ENCODE measurements at regions not wholly inside any gene's neighbourhood (a gene's known extent, or its start where the extent isn't known, plus 50 kb on each side); places are given as distances from the start of the nearest gene placed in this dataset.

DNA sequence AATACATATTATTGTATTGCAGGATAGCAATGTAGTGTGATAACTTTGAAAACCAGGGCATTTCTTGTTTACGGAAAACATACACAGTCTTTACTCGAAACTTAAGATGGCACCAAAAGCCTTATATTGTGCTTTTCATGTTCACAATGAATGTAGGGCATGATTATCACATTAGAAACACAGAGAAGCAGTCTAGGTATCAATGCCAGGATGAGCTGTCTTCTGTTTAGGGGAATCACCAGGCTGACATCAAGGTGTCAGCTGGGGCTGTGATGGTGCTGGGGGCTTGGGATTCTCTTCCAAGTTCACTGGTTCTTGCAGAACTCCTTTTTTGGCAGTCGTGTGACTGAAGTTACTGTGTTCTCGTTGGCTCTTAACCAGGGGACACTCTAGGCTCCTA lies 1067.3 kb downstream of the FLRT2 start:
- H3K9me3 Mint-ChIP-seq = no peaks in the 10 kb centered on the region
- H3K4me1 Mint-ChIP-seq = no peaks in the 10 kb centered on the region
- no peak overlapping the region for H3K4me3 Mint-ChIP-seq
- DNase-seq = no peak
- no peak overlapping the region for H3K27ac Mint-ChIP-seq
- ATAC-seq = no peak
- H3K36me3 Mint-ChIP-seq (ENCODE audit: low read depth) = no peaks in the 10 kb centered on the region
- no peaks in the 10 kb centered on the region for H3K27me3 Mint-ChIP-seq

DNA sequence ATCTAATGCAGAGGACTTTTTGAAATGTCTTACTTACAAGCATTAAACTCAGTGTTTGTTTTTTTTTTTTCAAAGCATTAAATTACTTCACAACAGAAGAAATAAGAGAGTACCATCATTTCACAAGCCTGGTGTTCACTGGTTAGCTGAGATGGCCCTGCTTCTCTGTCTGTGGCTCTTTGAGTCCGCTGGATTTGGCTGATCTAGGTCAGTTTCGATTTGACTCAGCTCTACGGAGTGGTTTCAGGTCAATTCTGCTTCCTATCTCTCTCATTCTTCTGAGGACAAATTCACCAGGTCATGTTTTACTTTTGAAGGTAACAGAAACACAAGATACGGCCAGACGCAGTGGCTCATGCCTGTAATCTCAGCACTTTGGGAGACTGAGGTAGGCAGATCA lies 1066.1 kb downstream of the FLRT2 start:
- H3K4me1 Mint-ChIP-seq = no peaks in the 10 kb centered on the region
- ATAC-seq (no peak), DNase-seq (no peak)
- no peaks in the 10 kb centered on the region for H3K9me3 Mint-ChIP-seq
- no peak overlapping the region for H3K27ac Mint-ChIP-seq
- no peaks in the 10 kb centered on the region for H3K36me3 Mint-ChIP-seq (ENCODE audit: low read depth)
- H3K4me3 Mint-ChIP-seq = no peak overlapping the region
- no peaks in the 10 kb centered on the region for H3K27me3 Mint-ChIP-seq

DNA sequence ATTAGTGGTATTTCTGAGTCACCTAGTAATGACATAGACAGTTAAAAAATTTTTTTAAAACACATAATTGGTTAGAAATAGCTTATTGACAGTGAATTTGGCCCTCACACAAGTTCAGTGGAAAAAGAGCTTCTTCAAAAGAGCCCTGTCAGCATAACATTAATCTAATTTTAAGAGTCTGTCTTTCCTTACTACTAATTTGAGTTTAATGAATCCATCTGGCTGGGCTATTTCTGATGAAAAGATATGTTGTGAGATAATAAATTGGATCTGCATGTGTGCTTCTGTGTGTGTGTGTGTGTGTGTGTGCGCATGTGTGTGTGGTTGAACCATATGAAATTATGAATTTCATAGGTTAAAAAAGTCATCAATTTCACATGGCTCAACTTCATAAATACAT lies 1045.2 kb downstream of the FLRT2 start:
- Mint-ChIP-seq H3K27ac (no peak overlapping the region), H3K9me3 (peaks cover 6% of the 10 kb centered on the region), H3K36me3 (ENCODE audit: low read depth) (no peaks in the 10 kb centered on the region), H3K4me1 (no peaks in the 10 kb centered on the region), H3K27me3 (no peaks in the 10 kb centered on the region), H3K4me3 (no peak overlapping the region)
- DNase-seq = no peak
- ATAC-seq = no peak

DNA sequence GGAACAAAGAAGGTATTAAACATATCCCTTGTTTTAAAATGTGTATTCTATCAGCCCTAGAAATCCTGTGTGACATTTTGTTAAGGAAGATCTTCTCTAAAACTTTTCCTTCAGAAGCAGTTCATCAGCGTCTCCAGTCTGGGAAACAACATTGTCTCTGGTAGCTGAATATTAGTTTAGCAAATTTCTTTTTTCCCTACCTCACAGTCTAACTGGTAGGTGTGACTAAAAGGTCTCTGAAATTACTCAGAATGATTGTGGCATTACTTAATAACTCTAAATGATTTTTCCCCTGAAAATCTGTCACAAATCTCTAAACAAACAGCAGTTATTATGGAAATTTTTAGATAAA lies 1044.8 kb downstream of the FLRT2 start:
- no peaks in the 10 kb centered on the region for H3K27me3 Mint-ChIP-seq
- H3K4me1 Mint-ChIP-seq = no peaks in the 10 kb centered on the region
- no peak overlapping the region for H3K4me3 Mint-ChIP-seq
- ATAC-seq (no peak), DNase-seq (no peak)
- no peaks in the 10 kb centered on the region for H3K36me3 Mint-ChIP-seq (ENCODE audit: low read depth)
- H3K27ac Mint-ChIP-seq = no peak overlapping the region
- peaks cover 6% of the 10 kb centered on the region for H3K9me3 Mint-ChIP-seq

DNA sequence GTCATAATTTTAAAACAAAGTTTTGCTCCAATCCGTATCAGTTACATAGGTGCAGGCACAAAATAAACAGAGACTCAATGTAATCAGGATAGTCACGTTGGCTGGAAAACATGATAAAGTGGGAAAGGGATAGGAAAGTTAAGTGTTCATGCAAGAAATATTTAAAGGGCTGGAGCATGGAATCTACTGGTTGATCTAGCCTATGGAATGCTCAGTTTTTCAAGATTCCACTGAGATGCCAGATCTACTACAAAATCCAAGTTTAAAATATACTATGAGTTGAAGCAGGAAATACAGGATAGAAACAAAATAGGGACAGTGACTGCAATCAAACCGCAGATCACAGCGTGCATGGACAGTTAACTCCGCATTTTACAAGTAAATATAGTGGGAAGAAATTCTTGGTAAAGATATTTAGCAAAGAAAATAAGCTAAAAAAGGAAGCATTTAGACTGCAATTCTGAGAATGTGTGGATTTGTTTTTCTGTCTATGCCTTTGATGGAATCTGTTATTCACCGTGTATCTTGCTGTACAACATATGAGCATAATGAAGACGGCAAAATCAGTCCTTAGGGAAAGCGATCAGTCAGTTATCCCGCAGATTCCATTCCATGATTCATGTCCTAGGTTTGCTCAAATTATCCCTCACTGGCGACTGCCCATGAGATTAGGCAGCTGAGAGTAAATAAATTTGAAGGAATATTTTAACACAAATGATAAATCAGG lies 1044.3 kb downstream of the FLRT2 start:
- no peak overlapping the region for H3K27ac Mint-ChIP-seq
- H3K4me1 Mint-ChIP-seq = no peaks in the 10 kb centered on the region
- DNase-seq (no peak), ATAC-seq (no peak)
- no peaks in the 10 kb centered on the region for H3K36me3 Mint-ChIP-seq (ENCODE audit: low read depth)
- no peaks in the 10 kb centered on the region for H3K27me3 Mint-ChIP-seq
- H3K9me3 Mint-ChIP-seq = peaks cover 6% of the 10 kb centered on the region
- no peak overlapping the region for H3K4me3 Mint-ChIP-seq

DNA sequence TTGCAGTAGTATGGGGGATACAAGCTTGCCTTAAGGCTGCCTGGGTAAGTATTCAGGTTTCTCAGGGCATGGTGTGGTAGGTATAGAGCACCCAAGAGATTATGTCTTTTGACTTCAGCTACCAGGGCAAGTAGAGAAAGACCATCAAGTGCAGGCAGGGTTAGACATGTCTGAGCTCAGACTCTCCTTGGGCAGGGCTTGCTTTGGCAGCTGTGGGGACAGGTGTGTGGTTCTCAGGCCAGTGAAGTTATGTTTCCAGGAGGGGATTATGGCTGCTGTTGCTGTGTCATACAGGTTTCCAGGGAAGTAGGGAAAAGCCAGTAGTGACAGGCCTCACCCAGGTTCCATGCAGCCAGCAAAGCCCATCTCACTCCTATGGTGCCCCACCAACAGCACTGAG lies 1040.4 kb downstream of the FLRT2 start:
- Mint-ChIP-seq H3K4me3 (no peak overlapping the region), H3K4me1 (no peaks in the 10 kb centered on the region), H3K36me3 (ENCODE audit: low read depth) (no peaks in the 10 kb centered on the region), H3K27ac (no peak overlapping the region), H3K27me3 (no peaks in the 10 kb centered on the region), H3K9me3 (no peaks in the 10 kb centered on the region)
- ATAC-seq = no peak
- DNase-seq = no peak

DNA sequence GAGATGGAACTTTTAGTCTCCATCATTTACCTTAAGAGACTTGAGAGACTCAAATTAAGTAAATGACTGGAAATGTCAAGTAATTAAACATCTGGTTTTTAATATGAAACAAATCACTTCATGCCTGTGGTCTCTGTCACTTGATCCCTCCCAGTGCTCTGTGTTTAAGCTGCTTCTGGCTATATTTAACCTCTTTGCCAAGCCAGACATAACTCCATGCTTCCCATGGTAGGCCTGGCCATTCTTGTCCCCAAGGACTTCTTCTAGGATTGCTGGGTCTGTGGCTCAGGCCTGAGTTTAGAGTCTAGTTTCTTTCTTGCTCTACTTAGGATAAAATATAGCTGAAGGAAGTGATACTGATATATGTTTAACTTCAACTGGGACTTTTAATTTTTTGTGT lies 1013.6 kb downstream of the FLRT2 start:
- Mint-ChIP-seq H3K9me3 (no peaks in the 10 kb centered on the region), H3K27me3 (no peaks in the 10 kb centered on the region), H3K36me3 (ENCODE audit: low read depth) (no peaks in the 10 kb centered on the region), H3K4me3 (no peak overlapping the region), H3K27ac (no peak overlapping the region), H3K4me1 (no peaks in the 10 kb centered on the region)
- DNase-seq = no peak
- no peak for ATAC-seq

DNA sequence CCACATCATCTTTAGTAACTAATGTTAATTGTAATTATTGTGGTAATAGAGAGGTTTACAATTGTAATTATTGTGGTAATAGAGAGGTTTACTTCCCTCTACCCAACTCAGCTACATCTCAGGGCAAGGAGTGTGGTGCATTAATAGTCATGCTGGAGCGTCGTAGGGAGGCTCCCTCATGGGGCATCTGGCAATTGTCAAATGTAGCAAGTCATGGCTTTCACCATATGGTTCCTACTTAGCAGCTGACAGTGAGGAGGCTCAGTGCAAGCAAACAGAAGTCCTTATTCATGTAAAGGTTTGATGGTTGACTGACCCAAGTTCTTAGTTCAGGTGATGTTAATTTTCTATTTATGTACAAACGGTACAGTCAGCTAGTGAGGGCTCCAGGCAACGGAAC lies 1012.0 kb downstream of the FLRT2 start:
- H3K4me1 Mint-ChIP-seq = no peaks in the 10 kb centered on the region
- H3K27me3 Mint-ChIP-seq = no peaks in the 10 kb centered on the region
- DNase-seq (no peak), ATAC-seq (no peak)
- no peaks in the 10 kb centered on the region for H3K9me3 Mint-ChIP-seq
- no peak overlapping the region for H3K27ac Mint-ChIP-seq
- no peak overlapping the region for H3K4me3 Mint-ChIP-seq
- H3K36me3 Mint-ChIP-seq (ENCODE audit: low read depth) = no peaks in the 10 kb centered on the region

DNA sequence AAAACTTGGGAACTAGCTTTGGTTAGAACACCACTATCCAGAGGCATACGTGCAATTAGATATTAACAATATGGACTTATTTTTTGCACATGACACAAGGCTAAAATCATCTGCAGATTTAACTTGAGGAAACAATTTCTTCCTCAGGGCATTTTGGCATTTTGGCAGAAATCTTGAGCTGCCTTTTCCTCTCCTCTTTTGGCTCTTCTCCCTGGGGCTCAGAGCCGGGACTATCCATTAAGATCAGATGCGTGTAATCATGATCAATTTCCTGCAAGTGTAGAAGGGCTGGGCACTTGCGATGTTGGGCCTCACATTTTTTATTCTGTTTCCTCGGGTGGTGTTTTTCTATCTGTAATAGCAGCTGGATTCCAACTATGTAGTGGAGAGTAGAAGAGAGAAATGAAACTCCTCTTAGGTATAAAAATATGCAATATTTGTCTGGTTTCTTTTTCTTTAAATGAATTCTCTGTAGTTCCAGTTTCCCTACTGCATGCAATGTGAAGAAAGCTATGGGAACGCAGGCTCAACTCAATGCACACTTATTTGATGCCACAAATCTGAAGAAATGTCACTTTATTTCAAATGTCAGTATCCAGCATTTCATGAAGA lies 1010.8 kb downstream of the FLRT2 start:
- no peaks in the 10 kb centered on the region for H3K9me3 Mint-ChIP-seq
- H3K4me1 Mint-ChIP-seq = no peaks in the 10 kb centered on the region
- no peak for DNase-seq
- no peak overlapping the region for H3K4me3 Mint-ChIP-seq
- no peak for ATAC-seq
- H3K27me3 Mint-ChIP-seq = no peaks in the 10 kb centered on the region
- H3K27ac Mint-ChIP-seq = no peak overlapping the region
- no peaks in the 10 kb centered on the region for H3K36me3 Mint-ChIP-seq (ENCODE audit: low read depth)

DNA sequence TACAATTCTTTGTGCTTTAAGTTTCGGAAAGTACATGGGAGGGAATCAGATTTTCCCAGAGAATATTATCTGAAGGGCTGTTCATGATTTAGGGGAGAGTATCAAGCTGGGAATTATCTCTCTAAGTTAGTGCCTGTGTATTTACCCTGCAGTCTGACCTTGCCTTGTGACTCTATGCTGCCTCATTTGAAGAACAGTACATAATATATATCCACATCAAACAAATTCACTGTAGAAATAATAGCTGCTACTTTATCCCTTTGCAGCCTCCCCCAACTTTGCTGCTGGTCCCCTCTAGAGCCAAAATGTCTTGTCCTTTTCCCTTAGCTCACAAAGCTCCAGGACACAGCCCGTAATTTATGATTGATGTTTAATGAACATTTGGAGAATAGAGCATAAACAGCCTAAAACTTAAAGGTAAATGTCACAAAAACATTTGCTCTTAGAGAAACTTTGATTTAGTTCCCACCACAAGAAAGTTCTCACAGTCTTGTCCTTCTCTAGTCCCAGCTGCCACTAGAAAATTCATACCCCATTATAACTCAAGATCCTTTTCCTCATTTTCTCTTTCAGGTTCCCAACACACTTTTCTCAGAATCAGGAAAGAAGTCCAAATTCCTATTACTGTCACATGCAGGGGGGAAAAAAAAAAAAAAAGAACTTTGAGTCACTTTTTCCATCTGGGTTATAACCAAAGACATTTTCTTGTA lies 1009.6 kb downstream of the FLRT2 start:
- Mint-ChIP-seq H3K27ac (no peak overlapping the region), H3K4me3 (no peak overlapping the region), H3K27me3 (no peaks in the 10 kb centered on the region), H3K4me1 (no peaks in the 10 kb centered on the region), H3K36me3 (ENCODE audit: low read depth) (no peaks in the 10 kb centered on the region), H3K9me3 (no peaks in the 10 kb centered on the region)
- ATAC-seq (no peak), DNase-seq (no peak)

DNA sequence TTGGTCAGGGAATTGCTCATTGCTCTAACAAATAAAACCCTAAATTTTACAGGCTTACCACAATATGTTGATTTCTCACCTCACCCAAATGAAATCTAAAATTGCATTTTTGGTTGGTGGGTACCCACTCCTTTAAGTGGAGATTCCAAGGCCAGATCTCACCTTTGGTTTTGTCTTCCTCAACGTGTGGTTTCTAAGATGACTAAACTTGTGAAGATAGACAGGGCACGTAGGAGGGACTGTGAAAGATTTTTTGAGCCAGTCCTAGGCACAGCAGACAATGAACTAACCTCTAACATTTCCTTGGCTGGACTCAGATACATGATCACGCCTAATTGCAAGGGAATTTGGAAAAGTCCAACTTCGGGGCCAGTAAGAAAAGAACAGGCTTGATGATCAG lies 1003.9 kb downstream of the FLRT2 start:
- no peak overlapping the region for H3K27ac Mint-ChIP-seq
- no peaks in the 10 kb centered on the region for H3K9me3 Mint-ChIP-seq
- H3K4me3 Mint-ChIP-seq = no peak overlapping the region
- no peaks in the 10 kb centered on the region for H3K27me3 Mint-ChIP-seq
- H3K36me3 Mint-ChIP-seq (ENCODE audit: low read depth) = no peaks in the 10 kb centered on the region
- no peaks in the 10 kb centered on the region for H3K4me1 Mint-ChIP-seq
- no peak for DNase-seq
- ATAC-seq = no peak

DNA sequence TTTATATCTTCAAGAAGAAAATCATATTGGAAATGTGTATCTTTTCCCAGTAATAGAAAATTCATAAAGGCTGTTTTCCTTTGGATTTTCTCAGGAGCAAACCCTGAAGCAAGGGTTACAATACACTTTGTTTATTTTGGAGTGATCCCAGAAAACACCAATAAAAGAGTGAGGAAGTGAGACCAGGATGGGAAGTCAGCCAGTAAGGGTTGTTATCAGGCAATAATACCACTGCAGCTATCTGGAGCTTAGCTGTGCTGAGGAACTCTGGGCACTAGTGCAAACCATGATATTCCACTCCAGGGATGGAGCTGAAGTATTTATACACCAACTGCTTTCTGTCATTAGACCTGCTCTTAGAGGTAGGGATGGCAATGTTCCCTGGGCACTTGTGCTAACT lies 1002.3 kb downstream of the FLRT2 start:
- no peaks in the 10 kb centered on the region for H3K4me1 Mint-ChIP-seq
- DNase-seq (no peak), ATAC-seq (no peak)
- H3K9me3 Mint-ChIP-seq = no peaks in the 10 kb centered on the region
- no peaks in the 10 kb centered on the region for H3K27me3 Mint-ChIP-seq
- H3K27ac Mint-ChIP-seq = no peak overlapping the region
- H3K4me3 Mint-ChIP-seq = no peak overlapping the region
- H3K36me3 Mint-ChIP-seq (ENCODE audit: low read depth) = no peaks in the 10 kb centered on the region

DNA sequence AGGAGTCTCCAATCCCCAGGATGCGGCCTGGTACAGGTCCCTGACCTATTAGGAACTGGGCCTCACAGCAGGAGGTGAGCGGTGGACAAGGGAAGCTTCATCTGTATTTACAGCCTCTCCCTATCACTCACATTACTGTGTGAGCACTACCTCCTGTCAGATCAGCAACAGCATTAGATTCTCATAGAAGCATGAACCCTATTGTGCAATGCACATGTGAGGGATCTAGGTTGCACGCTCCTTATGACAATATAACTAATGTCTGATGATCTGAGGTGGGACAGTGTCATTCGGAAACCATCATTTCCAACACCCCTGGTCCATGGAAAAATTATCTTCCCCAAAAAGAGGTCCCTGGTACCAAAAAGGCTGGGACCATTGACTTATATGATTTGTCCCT lies 1000.5 kb downstream of the FLRT2 start:
- Mint-ChIP-seq H3K4me3 (no peak overlapping the region), H3K9me3 (no peaks in the 10 kb centered on the region), H3K4me1 (no peaks in the 10 kb centered on the region), H3K36me3 (ENCODE audit: low read depth) (no peaks in the 10 kb centered on the region), H3K27ac (no peak overlapping the region), H3K27me3 (no peaks in the 10 kb centered on the region)
- no peak for DNase-seq
- no peak for ATAC-seq

DNA sequence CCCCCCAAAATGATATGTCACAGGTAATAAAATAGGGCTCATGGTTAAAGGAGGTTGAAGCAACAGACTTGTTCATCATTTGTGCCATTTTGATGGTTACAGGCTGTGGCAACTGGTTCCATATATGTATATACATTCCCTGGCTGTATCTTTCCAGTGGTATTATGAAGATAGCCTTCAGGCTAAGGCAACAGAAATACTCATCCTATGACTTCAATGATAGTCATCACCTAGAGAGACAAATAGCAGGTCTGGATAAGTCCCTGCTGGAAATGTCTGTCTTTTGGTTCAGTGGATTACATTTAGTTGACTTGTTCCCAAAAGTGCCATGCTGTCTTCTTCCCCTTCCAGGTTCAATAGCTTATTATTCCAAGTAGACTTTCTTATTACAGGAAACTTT lies 997.4 kb downstream of the FLRT2 start:
- ATAC-seq (no peak), DNase-seq (no peak)
- no peak overlapping the region for H3K4me3 Mint-ChIP-seq

DNA sequence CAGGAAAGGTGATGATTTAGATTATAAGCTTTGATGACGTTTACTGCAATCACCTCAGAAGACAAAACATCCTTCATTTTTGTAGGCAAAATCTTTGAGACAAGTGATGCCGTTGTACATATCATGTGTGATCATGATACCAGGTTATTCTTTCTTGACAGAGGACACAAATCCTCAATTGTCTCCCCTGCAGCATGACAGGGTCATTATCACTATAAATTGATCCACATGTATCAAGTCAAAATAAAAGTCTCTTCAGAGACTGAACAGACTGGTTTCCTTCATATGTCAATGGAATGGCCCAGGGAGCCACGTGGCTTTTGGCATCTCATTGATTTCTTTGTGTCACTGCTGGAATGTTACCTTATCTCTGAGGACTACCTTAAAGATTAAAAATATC lies 995.7 kb downstream of the FLRT2 start:
- Mint-ChIP-seq H3K9me3 (no peaks in the 10 kb centered on the region), H3K27me3 (no peaks in the 10 kb centered on the region), H3K36me3 (ENCODE audit: low read depth) (no peaks in the 10 kb centered on the region), H3K27ac (no peak overlapping the region), H3K4me3 (no peak overlapping the region), H3K4me1 (no peaks in the 10 kb centered on the region)
- ATAC-seq (no peak), DNase-seq (no peak)

More for the DNA sequence above, 997.4 kb downstream of the FLRT2 start:
- Mint-ChIP-seq H3K9me3 (no peaks in the 10 kb centered on the region), H3K4me1 (no peaks in the 10 kb centered on the region), H3K27me3 (no peaks in the 10 kb centered on the region), H3K27ac (no peak overlapping the region), H3K36me3 (ENCODE audit: low read depth) (no peaks in the 10 kb centered on the region)
